ENCODE measurements at regions not wholly inside any gene's neighbourhood (a gene's known extent, or its start where the extent isn't known, plus 50 kb on each side); places are given as distances from the start of the nearest gene placed in this dataset.
"Not testable (repeated sequence)": the region's sequence is repeated elsewhere in the genome, so short reads cannot be mapped to it uniquely, and the experiment has no call there.

DNA sequence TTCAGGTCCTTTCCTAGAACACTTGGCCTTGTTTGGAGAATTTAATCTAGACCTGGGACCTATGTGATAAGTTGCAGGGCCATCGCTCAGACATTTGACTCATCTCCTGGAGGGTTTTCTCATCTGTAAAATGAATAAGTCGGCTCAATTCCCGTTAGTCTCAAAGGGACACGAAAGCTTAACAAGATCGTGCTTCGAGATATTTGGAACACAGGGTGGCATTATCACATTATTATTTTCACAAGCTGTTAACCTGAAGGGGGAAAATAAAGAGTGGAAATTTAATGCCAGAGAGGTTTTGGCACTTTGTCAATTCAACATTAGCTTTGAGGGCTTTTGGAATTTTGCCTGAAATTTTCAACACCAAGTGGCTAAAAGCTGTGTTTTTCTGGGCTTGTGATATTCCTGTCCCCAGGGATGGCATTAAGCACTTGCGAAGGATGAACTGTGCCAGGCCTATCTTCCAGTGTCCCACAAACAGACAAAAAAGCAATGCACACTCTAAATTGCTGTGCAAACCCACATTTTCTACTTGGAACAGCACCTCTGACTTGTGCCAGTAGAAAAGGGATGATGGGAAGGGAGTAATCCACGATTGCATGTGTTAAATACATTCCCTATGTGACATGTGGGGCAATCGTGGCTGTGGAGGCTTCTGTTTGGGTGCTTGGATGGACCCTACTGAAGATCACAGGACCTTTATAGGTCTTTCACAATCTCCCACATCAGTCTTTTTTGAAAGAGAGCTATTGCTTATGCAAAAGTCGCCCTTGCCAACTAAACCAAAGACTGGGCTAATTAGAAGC, 478.7 kb downstream of the MFSD1 start:
- DNase-seq: no peak

DNA sequence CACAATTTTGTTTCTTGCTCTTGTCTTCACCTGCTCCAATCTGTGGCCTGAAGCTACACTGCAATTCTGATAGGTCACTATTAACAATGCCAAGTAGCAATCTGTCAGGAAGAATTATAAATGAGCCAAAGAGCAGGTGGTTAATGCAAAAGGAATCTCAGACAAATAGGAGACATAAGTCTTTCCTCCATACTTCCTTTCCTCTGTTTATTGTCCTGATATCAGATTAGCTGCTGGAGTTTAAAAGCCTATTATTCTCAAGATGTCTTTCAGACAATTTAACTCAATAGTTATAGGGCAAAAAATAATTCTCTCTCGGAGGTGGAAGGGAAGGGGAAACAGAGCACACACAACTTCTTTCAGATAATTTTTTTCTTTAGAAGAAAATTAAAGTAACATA, 491.6 kb downstream of the MFSD1 start:
- DNase-seq: no peak

DNA sequence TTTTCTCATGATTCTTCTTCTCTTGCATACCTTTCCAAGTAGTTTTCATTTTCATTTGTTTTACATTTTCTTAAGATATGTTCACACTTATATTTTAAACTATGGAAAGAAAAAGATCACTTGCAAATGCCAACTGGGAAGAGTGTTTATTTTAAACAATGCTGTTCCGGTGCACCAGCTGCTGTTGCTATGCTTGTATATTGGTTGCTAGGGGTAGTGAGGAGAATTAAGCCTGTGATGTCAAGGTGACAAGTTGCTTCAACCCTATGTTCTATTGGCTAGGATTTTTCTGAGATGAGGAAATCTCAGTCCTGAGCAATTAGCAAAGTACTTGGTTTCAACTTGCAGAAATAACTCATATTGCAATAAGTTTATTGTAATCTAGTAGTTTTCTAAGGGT, 500.1 kb downstream of the MFSD1 start:
- no peak for DNase-seq

DNA sequence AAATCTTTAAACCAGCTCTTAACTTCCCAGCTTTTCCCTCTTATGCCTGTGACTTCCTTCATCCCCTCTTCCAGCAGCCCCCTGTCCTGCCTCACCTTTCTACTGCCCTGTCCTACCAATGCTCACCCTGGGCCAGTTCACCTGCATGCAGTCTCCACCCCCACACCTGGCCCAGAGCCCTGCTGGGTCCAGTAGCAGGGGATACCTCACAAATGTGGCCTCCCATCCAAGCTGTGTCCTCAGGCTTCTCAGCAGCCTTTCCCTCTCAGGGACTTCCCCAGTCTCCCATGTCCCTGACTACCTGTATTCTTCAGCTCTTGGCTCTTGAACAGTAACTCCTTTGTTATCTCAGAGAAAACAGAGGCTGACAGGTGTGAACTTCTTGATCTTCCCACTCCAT, 503.2 kb downstream of the MFSD1 start:
- no peak for DNase-seq

DNA sequence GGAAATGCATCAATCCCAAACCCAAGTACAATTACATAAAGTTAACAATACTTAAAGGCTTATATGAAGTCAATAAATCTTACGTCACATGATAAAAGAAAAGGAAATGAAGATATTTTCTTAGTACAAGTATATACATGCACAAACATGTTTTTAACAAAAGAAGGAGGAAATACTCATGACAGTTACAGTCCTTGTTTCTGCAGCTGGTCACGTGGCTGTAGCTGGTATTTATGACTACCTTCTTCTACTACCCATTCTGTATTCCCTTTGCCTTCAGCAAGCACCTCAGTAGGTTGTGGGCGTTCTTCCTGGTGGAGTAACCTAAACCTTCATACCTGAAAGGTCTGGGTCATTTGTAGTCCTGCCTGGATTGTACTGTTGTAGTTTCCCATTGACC, 514.9 kb downstream of the MFSD1 start:
- not testable (repeated sequence) for DNase-seq

DNA sequence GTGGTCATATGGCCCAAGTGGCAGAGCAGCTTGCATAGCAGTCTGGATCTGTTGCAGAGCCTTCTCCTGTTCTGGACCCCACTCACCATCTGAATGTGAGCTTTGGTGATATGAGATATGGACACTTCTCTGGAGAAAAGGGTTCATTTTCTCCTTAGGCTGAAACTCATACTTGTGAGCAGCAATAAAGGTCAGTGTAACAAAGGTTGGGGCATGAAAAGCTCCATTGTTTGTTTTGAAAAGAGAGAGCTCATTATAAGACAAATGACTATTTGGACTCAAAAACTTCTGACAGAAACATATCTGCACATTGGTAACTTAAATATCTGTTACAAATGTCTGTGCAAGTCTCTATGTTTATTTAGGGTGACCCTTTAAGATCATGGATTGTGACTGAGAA, 517.3 kb downstream of the MFSD1 start:
- no peak for DNase-seq

DNA sequence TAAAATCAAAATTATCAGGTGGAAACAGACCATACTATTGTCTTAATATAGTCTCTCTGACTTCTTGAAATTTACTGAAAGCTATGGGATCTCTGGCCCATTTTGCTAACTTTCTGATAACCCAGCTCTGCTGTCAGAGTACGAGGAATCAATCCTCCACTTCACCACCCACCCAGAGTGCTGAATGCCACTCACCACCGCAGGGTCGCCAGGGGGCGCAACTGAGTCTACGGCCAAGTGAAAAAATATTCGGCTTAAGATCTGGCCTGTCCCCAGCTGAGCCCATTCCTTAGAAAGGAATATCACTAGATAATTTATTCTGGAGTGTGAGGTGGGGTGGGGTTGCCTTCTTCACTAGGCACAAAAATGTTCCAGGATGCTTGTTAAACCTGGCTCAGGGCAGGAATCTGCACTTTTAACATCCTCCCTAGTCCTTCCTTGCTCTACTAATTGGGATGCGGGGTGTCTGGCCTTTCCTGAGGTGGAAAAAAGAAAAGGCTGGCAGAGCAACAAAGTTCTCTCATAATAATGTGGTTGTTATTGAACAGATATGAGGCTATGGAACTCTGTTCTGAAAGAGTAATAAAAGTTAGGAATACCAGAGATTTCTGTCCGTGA, 520.6 kb downstream of the MFSD1 start:
- DNase-seq: no peak

DNA sequence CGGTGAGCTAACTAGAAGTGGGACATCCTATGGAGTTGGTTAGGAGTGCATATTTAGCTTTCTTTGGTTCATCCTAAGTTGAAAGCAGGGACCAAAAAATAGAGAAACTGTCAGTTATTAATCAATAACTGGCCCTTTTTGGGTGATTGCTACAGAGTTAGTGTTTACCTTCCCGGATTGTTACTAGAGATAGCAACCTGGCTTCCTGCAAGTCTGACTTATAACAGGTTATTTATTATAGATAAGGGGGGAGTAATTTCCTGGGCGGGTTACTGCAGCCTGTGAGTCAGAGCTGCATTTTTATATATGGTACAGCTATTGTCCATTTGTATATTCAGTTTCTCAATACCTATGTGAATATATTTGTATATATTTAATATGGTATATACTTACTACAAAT, 522.0 kb downstream of the MFSD1 start:
- no peak for DNase-seq

DNA sequence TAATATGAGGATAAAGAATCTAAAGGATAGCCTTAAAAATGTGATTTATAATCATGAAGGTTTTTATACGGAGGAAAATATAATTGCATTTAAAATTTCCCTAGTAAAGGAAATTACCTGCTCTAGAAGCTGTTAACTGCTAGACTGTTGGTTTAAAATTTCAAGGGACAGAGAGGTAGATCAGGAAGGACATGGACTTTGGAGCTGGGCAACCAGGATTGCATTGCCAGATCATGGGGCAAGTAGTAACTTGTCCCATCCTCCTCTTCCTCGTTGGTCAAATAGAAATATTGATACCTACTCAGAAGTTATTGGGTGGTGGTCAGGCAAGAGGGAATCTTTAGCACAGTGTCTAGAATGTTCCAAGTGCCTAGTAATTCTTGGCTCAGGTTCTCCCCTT, 525.1 kb downstream of the MFSD1 start:
- DNase-seq: no peak

DNA sequence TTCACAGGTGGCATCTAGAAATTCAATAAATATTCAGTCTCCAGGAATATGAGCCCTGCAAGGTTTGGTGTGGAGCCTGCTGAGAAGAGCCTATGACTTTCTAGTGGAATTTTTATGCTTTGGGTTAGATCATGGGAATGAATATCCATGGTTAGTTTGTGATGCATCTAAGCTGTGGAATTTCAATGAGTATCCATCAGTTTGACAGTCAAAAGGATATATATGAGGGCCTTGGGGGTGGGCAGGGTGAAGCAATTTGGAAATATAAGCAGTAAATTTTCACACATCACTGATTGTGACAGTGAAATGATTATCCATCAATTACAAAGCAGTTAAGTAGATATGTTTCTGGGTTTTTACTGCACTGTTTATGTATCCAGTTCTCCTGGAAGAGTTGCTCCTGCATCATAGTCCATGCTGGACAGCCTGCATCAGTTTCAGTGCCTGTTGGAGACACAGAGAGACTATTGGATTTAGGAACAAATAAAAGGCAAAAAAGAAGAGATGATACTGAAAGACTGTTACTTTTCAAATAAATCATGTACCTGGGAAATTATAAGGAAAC, 530.8 kb downstream of the MFSD1 start:
- DNase-seq: no peak

DNA sequence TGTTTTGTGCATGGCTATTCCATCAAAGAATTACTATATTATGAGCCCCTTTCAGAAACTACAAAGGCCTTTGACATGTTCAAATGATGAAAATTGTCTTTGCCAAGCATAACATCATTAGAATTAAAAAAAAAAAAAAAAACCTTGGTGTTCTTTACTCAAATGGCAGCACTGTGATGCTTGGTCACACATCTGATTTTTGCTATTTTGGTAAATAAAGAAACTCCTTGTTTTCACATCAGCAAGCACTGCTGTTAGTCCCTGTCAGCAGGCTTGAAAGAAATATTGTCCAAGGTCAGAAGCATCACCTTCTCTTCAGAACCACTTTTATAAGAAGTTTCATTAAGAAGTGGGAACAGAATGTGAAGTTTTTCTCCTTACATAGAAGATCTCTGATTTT, 537.3 kb downstream of the MFSD1 start:
- no peak for DNase-seq

DNA sequence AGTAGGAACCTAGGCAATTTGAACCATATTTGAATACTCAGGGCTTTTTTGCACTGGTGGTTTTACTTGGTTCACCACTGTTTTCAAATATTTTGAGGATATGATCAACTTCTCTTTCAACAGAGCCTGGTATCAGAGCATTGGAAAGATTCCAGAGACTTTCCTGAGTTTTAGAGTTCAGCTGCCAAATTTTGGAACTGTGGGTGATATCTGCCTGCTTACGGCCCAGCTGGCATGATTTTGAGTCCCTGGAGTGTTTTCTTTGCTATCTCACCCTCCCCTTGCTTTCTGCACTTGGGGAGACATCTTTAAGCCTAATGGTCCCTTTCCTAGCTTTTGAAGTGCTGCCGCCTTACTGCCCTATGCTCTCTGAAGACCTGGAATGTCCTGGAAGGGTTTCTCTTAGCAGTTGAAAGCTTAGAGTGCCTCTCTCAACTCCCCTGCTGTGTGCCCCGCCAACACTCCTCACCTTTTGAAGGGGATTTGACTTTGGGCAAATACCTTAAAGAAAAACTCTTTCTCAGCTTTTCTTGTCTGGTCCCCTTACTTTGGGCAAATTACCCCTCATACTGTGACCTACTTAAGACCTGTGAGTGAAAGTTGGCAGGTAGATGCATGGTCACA, 539.1 kb downstream of the MFSD1 start:
- no peak for DNase-seq

DNA sequence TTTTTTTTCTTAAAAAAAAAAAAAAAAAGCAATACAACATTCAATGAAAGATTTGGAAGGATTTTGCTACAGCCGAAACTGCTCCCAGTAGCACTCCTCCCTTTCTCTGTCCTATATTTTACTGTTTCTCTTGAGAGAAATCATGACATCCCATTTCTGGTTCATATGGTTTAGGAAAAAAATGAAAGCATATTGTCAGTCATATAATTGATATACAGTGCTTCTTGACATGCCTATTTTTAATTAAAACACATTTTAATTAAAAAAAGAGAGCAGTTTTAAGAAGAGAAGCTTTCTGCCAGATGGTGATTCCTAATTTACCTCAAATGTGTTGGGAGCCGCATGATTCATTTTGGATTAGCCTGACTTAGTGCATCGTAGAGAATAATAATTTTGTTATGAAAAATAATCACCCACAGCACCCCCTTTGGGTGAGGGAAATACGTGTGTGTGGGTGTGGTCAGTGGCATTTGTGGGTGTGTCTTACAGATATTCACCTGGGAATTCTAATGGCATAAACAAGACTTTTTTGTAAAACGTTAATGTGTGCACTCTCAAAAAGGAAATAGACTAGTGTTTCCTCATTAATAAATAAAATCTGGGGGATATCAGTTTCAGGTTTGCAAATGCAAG, 544.5 kb downstream of the MFSD1 start:
- DNase-seq: no peak

DNA sequence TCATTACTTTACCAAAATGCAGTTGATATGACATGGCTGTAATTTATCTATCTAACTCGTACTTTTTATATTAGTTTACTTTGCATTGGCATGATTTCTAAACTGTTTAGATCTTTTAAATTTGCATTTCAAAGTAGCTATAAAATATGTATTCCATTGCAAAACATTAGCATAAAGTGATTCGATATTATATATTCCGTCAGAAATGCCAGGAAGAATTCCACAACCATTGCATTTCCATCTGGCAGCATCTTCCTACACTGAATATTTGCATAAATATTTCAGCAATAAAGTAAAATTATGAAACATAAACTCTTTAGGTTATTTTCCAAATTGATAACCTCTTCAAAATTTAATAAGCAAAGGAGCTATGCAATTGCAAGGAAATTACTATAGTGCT, 546.6 kb downstream of the MFSD1 start:
- DNase-seq: no peak

DNA sequence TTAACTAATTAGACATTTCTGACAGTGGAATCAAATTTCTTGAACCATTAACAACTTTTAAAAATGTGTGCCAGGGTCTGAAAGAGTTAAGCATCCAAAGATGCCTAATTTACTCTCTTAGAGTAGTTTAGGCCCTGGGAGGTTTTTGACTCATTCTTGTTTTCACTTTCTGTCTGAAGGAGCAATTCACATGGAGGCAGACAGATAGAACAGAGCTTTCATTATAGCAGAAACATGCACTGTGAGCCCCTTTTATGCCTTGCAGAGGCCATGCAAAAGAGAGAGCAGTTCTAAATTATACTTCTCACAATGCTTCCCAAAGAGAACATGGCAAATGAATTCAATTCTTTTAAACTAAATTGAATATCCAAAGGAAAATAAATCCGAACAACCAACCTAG, 554.8 kb downstream of the MFSD1 start:
- no peak for DNase-seq

DNA sequence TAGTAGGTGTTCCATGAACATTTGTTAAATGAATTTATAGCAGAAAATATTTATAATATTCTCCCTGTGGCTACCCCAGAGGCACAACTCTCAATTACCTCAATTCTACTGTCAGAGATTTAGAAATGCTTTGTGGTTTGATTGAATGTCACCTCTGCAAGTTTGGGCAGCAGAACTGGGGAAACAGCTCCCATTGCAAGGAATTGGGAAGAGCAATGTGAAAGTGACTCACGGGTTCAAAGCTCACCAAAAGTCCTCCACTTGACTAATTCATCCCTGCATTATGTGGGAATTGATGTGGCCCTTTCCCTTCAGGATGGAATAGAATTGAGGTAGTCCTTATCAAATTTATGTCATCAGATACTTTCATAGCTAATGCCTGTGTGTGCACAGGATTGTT, 562.7 kb downstream of the MFSD1 start:
- DNase-seq: no peak

DNA sequence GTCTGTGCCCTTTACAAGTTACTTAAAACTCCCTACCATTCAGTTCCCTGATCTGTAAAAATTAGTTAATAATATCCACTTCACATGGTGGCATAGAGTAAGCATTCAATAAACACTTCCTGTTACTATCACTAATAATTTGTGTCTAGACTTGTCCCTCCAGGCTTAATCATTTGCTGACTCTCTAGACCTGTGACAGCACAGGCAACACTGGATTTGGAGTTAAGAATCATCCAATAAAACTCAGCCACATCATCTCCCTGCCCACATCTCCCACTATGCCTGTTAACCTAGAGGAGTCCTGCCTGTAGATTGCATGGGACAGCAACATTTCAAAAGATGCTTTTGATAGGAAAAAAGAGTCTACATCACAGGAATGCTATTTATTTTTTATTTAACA, 564.6 kb downstream of the MFSD1 start:
- DNase-seq: no peak

DNA sequence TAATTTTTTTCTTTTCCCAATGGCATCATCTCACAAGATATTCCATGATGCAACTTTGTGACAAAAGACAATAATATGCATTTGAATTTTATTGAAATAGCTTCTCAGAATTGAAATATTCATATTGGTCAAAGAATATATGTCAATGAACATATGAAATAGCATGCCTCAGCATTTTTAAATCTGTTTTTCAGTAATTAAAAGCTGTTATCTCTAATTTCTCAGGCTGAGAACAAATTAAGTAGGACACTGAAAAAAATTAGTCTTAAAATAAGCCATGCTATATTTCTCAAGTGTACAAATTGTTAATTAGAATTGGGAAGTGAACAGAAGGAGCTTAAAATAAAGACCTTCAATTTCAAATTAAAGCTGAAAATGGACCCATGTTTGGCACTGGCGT, 570.1 kb downstream of the MFSD1 start:
- no peak for DNase-seq

DNA sequence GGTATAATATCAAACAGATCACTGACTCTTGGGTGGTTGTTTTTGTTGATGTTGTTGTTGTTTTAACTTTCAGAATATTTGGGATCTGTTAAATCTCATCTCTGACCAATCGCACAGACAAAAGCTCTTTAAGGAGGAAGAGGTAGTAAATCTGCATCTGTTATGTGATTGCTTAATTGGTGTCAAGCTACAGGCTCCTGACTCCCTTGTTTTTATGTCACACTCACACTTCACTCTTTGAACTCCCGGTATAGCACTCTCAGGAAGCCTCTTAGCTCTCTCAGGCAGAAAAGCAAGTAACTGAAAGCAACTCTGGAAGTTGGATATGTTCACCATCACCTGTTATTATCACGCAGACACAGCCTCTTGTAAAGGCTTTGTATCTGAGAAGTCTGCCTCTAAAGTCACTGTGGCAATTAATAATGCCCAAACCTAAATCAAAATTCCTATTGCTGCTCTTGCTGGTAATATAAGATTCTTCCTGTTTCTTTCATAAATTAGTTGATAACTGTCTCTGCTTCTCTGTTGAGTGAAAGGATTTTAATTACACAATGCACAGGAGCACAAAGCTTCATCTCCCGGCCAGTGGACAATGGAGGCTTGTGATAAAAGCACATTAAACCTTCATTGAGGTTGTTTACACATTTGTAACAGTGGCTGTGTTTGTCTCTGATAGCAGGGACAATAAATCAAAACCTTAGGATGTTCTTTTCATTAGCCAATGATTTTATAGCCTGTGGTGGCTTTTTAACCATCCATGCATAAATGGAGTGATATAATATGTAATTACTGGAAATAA, 576.7 kb downstream of the MFSD1 start:
- no peak for DNase-seq

DNA sequence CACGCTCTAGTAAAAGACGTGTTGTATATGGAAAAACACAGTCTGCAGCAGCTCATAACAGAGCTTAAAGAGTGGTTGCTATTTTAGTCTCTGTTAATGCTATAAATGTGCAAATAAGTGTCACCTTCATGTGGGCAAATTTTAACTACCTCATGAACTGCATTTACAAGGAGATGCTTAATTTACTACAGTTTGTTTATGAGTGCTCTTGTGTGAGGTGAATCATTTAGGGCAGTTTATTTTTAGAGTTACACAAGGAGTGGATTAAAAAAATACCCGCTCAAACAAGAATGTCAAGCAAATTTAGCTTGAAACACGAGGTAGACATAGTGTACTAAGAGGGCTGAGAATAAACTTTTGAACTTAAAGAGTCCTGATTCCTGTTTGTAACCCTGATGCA, 579.0 kb downstream of the MFSD1 start:
- no peak for DNase-seq

DNA sequence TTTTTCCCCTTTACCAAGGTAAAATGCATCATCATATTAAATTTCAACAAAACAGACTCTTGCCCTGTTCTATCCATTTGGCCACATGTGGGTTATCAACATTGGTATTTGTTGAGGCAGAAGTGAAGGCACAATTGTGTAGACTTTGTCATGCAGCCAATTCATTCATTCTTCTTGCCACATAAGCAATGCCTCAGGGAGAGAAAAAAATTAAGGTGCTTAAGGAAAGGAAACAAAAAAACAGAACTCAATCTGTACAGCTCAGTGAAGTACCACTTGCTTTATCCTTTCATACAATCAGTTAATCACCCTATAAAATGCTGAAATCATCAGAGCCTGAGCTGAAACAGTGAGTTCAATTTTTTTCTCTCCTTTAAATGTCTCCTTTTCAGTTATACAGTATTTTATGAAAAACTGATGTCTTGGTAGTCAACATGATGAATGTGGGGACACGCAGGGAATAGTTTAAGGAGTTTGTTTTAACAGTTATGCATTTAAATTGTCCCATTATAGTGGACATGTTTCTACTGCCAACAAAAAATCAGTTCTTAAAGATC, 588.9 kb downstream of the MFSD1 start:
- DNase-seq: no peak

DNA sequence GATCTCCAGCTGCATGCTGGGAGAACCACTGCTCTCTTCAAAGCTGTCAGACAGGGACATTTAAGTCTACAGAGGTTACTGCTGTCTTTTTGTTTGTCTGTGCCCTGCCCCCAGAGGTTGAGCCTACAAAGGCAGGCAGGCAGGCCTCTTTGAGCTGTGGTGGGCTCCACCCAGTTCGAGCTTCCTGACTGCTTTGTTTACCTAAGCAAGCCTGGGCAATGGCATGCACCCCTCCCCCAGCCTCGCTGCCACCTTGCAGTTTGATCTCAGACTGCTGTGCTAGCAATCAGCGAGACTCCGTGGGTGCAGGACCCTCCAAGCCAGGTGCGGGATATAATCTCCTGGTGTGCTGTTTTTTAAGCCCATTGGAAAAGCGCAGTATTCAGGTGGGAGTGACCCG, 591.0 kb upstream of the IL12A start:
- not testable (repeated sequence) for DNase-seq
